Muscle layer of colon (tissue), 2 donors: ENCODE measurements at regions not wholly inside any gene's neighbourhood (a gene's known extent, or its start where the extent isn't known, plus 50 kb on each side); places are given as distances from the start of the nearest gene placed in this dataset.
"Not testable (repeated sequence)": the region's sequence is repeated elsewhere in the genome, so short reads cannot be mapped to it uniquely, and the experiment has no call there.

Experiments
- H3K27ac ChIP-seq: one replicate; pipeline ENCODE4 v1.7.0; 2013; ENCODE audit warnings: low read depth, mild to moderate bottlenecking, low read length, moderate library complexity
- H3K27me3 ChIP-seq, 2 donors: one replicate each; pipeline ENCODE4 v1.7.0; 2013; ENCODE audit warnings: low read length in 2 of 2, mild to moderate bottlenecking in 2 of 2; ENCODE audit not compliant: insufficient read depth in 2 of 2, control insufficient read depth in 1 of 2
- H3K36me3 ChIP-seq: one replicate; pipeline ENCODE4 v1.7.0; 2013; ENCODE audit warnings: mild to moderate bottlenecking, low read length; ENCODE audit not compliant: insufficient read depth
- H3K4me1 ChIP-seq: one replicate; pipeline ENCODE4 v1.7.0; 2013; ENCODE audit warnings: mild to moderate bottlenecking, low read length; ENCODE audit not compliant: insufficient read depth
- H3K4me3 ChIP-seq, 2 donors: one replicate each; pipeline ENCODE4 v1.7.0; 2013; ENCODE audit warnings: low read length in 2 of 2, low read depth in 1 of 2, mild to moderate bottlenecking in 1 of 2, moderate library complexity in 1 of 2
- H3K9ac ChIP-seq: one replicate; pipeline ENCODE4 v1.7.0; 2013; ENCODE audit warnings: low read length
- H3K9me3 ChIP-seq: one replicate; pipeline ENCODE4 v1.7.0; 2013; ENCODE audit warnings: mild to moderate bottlenecking, low read length
- donor health status: abdominal sarcoma.
- donor health status: Adenocarcinoma of cecum.

DNA sequence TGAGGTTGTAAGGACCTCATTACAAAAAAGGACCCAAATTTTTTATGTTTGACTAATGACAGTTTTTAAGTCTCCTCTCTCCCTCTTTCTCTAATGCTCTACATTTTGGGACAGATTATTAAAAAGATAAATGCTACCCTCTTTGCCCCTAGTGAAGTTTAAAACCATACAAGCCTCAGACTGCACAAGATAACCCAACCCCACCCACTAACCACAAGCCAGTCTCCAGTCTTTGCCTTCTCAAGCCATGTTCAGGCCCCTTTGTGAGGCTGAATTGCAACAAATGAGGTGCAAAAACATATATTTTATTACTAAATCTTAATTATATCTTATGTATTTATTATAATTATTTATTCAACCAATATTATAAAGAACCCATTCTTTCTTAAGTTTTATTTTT lies 597.2 kb upstream of the BRINP3 start:
- no peak overlapping the region for H3K9ac ChIP-seq
- no peak overlapping the region for H3K27ac ChIP-seq
- no peaks in the 10 kb centered on the region for H3K4me1 ChIP-seq
- H3K4me3 ChIP-seq = no peak overlapping the region
- no peaks in the 10 kb centered on the region for H3K36me3 ChIP-seq
- H3K27me3 ChIP-seq = no peaks in the 10 kb centered on the region
- H3K9me3 ChIP-seq = no peaks in the 10 kb centered on the region

DNA sequence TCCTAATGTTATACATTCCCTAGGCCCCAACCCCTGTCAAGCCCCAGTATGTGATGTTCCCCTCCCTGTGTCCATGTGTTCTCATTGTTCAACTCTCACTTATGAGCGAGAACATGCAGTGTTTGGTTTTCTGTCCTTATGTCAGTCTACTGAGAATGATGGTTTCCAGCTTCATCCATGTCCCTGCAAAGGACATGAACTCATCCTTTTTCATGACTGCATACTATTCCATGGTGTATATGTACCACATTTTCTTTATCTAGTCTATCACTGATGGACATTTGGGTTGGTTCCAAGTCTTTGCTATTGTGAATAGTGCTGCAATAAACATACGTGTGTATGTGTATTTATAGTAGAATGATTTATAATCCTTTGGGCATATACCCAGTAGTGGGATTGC lies 605.4 kb upstream of the BRINP3 start:
- not testable (repeated sequence) for H3K4me3 ChIP-seq, H3K9me3 ChIP-seq, H3K27ac ChIP-seq, H3K27me3 ChIP-seq, H3K4me1 ChIP-seq, H3K36me3 ChIP-seq, H3K9ac ChIP-seq

DNA sequence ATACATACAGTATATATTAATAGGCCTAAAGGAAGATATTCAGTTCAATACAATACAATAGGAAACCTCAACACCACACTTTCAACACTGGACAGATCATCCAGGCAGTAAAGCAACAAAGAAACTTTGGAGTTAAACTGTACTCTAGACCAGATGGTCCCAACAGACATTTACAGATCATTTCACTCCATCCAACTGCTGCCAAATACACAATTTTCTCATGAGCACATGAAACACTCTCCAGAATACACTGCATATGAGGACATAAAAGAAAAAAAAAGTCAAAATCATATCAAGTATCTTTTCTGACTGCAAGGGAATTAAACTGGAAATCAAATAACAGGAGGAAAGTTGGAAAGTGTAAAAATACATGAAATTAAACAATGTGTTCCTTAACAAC lies 607.5 kb upstream of the BRINP3 start:
- H3K9ac ChIP-seq = no peak overlapping the region
- no peak overlapping the region for H3K4me3 ChIP-seq
- H3K9me3 ChIP-seq = no peaks in the 10 kb centered on the region
- no peaks in the 10 kb centered on the region for H3K4me1 ChIP-seq
- no peaks in the 10 kb centered on the region for H3K27me3 ChIP-seq
- no peak overlapping the region for H3K27ac ChIP-seq
- no peaks in the 10 kb centered on the region for H3K36me3 ChIP-seq

DNA sequence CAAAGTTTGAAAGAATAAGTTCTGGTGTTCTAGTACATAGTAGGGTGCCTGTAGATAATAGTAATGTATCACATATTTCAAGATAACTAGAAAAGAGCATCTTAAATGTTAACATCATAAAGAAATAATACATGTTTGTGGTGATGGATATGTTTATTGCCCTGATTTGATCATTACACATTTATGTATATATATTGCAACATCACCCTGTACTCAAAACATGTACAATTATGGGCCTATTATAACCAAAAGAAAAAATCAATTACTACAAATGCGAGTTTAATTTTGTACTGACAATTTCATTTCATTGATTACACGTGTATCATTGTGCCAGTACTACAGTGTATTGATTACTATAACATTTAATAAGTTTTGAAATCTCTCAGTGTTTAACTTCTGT lies 609.2 kb upstream of the BRINP3 start:
- Histone ChIP-seq H3K4me1 (no peaks in the 10 kb centered on the region), H3K27ac (no peak overlapping the region), H3K9me3 (no peaks in the 10 kb centered on the region), H3K4me3 (no peak overlapping the region), H3K36me3 (no peaks in the 10 kb centered on the region), H3K27me3 (no peaks in the 10 kb centered on the region), H3K9ac (no peak overlapping the region)

DNA sequence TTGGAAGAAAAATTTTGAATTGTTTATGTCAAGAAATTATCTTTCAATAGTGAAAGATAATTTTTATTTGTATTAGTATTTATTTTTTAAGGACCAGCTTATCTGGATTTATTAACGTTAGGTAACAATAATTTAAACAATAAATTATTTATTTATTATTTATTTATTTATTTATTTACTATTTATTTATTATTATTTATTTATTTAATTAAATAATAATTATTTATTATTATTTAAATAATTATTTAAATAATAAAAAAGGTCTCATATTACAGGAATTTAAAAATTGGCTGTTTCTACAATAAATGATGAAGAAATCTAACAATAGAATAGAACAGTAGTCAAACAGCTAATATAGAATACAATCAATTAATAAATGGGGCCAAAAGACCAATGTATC lies 618.7 kb upstream of the BRINP3 start:
- H3K27ac ChIP-seq = no peak overlapping the region
- H3K27me3 ChIP-seq = no peaks in the 10 kb centered on the region
- no peak overlapping the region for H3K9ac ChIP-seq
- no peaks in the 10 kb centered on the region for H3K36me3 ChIP-seq
- no peaks in the 10 kb centered on the region for H3K9me3 ChIP-seq
- no peaks in the 10 kb centered on the region for H3K4me1 ChIP-seq
- no peak overlapping the region for H3K4me3 ChIP-seq

DNA sequence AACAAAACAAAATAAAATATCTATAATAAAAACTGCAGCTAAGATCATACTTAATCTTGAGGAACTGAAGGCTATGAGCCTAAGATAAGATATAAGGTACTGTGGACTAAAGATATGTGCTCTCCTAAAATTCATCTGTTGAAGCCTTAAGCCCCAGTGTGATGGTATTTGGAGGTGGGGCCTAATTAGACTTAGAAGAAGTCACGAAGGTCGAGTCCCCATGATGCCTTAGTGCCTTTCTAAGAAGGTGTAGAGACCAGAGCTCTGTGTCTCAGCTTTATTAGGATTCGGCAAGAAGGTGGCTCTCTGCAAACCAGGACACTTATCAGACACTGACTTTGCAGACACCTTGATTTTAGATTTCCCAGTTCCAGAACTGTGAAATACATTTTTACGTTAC lies 622.0 kb upstream of the BRINP3 start:
- no peak overlapping the region for H3K9ac ChIP-seq
- no peak overlapping the region for H3K4me3 ChIP-seq
- no peaks in the 10 kb centered on the region for H3K9me3 ChIP-seq
- H3K36me3 ChIP-seq = no peaks in the 10 kb centered on the region
- H3K27ac ChIP-seq = no peak overlapping the region
- no peaks in the 10 kb centered on the region for H3K4me1 ChIP-seq
- H3K27me3 ChIP-seq = no peaks in the 10 kb centered on the region

DNA sequence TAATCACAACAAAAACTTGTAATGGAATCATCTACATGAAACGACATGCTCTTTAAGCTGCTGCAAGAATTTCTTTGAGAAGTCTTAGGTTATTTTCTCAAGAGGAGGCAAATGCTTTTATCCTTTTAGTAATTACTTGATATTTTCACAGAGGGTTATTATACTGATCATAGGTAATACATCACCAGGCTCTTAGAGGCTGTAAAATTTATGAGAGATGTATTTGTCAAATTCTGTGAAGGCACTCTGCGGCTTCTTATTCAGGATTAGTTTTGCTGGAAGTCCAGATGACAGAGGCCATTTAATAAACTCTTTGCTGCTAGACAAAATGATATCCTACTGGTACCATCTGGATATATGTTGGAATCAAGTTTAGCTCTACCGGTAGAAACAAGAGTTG lies 624.3 kb upstream of the BRINP3 start:
- Histone ChIP-seq H3K36me3 (no peaks in the 10 kb centered on the region), H3K27ac (no peak overlapping the region), H3K9ac (no peak overlapping the region), H3K4me1 (no peaks in the 10 kb centered on the region), H3K4me3 (no peak overlapping the region), H3K9me3 (no peaks in the 10 kb centered on the region), H3K27me3 (no peaks in the 10 kb centered on the region)

DNA sequence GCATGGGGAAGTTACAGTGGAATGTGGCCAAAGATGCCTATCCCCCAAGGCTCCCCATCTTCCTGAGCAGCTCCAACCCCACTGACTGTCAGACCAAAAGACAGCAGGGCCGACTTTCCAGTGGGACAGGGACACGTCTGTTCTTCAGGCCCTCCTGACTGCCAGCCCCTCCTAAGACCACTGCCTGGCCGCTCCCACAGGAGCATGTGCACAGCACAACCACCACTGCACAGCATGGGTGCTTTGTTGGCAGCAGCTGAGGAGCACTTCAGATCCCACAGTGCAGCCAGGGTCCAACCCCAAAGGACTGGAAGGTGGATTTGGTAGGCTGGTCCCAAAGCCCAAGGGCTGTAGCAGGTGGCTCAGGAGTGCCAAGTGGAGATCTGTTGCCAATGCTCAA lies 648.3 kb upstream of the BRINP3 start:
- Histone ChIP-seq H3K27me3 (no peaks in the 10 kb centered on the region), H3K27ac (no peak overlapping the region), H3K4me1 (no peaks in the 10 kb centered on the region), H3K9ac (no peak overlapping the region), H3K9me3 (no peaks in the 10 kb centered on the region), H3K36me3 (no peaks in the 10 kb centered on the region), H3K4me3 (no peak overlapping the region)

DNA sequence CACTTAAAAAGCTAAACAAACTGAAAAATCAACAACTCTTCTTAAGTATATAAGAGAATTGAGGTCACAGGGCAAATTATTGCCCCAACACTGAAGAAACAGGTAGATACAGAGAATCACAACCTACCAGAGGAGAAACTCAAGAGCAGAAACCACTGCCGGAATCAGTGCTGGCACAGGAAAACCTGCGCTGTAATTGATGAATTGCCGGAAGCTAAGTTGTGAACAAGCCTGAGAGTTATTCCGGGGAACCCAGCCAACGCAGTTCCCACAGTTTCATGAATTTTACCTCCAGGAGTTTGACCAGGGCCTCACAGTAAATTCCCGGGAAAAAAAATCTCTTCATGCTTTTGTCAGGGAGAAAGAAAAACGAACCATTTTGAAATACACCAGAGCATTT lies 657.1 kb upstream of the BRINP3 start:
- Histone ChIP-seq H3K9ac (no peak overlapping the region), H3K4me1 (peaks cover 6% of the 10 kb centered on the region), H3K27me3 (no peaks in the 10 kb centered on the region), H3K9me3 (no peaks in the 10 kb centered on the region), H3K4me3 (no peak overlapping the region), H3K27ac (no peak overlapping the region), H3K36me3 (no peaks in the 10 kb centered on the region)

DNA sequence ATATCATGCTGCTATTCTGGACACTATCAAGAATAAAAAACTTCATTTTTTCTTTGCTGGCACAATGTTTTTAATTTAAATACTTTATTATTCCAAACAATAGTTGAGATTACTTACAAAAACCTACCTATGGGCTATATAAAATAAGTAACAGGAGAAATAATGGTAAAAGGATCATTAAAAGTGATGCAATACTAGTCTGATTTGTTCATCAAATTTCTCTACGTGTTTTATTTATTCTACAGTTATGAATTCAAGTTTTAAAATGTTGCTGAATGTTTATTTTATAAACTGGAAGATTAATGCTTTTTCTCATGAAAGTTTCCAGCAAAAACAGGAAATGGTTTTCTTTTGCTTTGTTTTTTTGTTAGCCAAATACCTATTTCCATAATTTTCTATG lies 662.4 kb upstream of the BRINP3 start:
- Histone ChIP-seq H3K9ac (no peak overlapping the region), H3K9me3 (no peaks in the 10 kb centered on the region), H3K36me3 (no peaks in the 10 kb centered on the region), H3K4me1 (peaks cover 4% of the 10 kb centered on the region), H3K27me3 (no peaks in the 10 kb centered on the region), H3K4me3 (no peak overlapping the region), H3K27ac (no peak overlapping the region)

DNA sequence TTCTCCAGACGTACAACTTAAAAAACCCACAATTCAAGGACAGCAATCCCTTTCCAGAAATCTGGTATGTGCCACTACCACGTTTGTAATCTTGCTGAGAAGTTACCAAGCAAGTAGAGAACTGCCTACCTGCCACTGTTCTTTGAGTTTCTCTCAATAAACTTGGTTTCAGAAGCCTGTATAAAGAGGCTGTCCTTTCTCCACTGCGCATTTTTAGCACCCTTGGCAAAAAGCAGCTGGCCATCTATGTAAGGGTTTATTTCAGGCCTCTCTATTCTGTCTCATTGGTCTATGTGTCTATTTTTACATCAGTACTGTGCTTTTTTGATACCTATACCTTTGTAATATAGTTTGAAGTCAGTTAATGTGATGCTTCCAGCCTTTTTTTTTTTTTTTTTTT lies 665.1 kb upstream of the BRINP3 start:
- Histone ChIP-seq H3K27ac (no peak overlapping the region), H3K27me3 (no peaks in the 10 kb centered on the region), H3K9me3 (no peaks in the 10 kb centered on the region), H3K4me1 (no peaks in the 10 kb centered on the region), H3K36me3 (no peaks in the 10 kb centered on the region), H3K4me3 (no peak overlapping the region), H3K9ac (no peak overlapping the region)

DNA sequence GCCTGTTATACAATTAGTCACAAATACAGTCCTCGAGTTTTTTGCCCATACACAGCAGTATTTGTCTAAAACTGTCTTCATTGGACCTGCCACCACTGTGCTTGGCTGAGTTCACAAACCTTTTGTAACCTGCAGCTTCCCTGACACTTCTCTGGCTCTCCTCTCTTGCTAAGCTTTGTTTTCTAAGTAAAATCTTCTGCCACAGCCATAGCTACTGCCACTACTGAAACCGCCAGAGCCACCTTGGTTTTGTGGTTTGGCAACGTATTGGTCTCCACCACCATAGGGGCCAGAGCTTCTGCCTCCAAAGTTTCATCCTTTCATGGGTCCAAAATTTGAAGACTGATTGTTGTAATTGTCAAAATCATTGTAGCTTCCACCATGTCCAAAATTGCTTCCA lies 668.2 kb upstream of the BRINP3 start:
- Histone ChIP-seq H3K4me1 (no peaks in the 10 kb centered on the region), H3K4me3 (no peak overlapping the region), H3K9me3 (no peaks in the 10 kb centered on the region), H3K36me3 (no peaks in the 10 kb centered on the region), H3K27me3 (no peaks in the 10 kb centered on the region), H3K9ac (no peak overlapping the region), H3K27ac (no peak overlapping the region)
